ENCODE measurements at regions not wholly inside any gene's neighbourhood (a gene's known extent, or its start where the extent isn't known, plus 50 kb on each side); places are given as distances from the start of the nearest gene placed in this dataset.

DNA sequence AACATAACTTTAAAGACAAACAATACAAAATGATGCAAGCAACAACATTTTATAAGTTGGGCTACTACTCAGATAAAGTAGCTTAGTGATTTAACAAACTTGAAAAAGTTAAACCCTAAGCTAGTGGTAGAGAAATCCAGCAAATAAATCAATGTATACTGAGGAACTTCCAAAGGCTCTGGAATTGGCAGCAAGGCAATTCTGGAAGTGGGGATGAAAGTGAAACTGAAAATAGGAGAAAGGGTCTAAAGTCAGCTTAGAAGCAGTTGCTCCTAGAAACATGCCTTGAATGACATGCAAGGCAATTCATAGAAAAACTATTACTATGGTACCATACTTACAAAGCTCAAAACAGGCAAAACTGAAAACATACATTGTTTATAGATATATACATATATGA, 90.0 kb upstream of the CAMK1G start:
- TF ChIP-seq CTCF (conservative IDR thresholded peaks at IDR 0.05) (no peak), EZH2 (IDR thresholded peaks at IDR 0.05; ENCODE audit: low read depth) (no peak)

Measured in PC-9 (cell line).